ENCODE measurements at regions not wholly inside any gene's neighbourhood (a gene's known extent, or its start where the extent isn't known, plus 50 kb on each side); places are given as distances from the start of the nearest gene placed in this dataset.

DNA sequence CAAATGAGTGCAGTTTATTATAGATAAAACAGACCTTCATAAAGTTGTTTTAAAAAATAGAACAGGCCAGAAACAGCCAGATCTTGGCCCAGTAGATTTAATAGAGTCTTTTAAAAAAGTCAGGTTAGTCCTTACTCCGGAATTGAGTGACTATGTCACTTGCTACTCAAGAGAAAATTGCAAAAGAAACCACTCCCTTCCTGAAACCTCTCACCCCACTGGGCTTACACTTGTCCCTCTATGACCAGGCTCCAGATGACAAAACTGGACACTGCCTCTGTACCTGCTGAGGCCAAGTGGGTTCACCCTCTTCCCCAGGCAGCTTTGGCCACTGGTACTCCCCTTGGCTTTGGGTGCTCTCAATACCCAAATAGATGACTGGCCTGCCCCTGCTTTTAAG lies 357.2 kb upstream of the TRPC7 start:
- DNase-seq (ENCODE audit: low read depth, low spot score) = no peak
- in situ Hi-C loops (cut with HindIII; ENCODE audit: low pct_unique_long_range_greater_than_20kb, low sequenced_read_pairs) = no loop called here

DNA sequence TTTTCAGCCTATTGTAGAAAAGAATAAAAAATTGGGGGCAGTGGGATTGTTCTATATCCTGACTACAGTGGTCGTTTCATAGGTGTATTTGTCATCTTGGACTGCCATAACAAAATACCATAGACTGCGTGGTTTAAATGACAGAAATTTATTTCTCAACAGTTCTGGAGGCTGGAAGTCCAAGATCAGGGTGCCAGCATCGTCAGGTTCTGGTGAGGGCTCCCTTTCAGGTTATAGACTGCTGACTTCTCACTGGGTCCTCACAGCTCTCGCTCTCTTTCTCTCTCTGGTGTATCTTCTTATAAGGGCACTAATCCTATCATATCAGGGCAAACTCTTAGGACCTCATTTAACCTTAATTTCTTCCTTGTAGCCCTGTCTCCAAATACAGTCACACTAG lies 356.7 kb upstream of the TRPC7 start:
- in situ Hi-C loops (cut with HindIII; ENCODE audit: low pct_unique_long_range_greater_than_20kb, low sequenced_read_pairs) = no loop called here

DNA sequence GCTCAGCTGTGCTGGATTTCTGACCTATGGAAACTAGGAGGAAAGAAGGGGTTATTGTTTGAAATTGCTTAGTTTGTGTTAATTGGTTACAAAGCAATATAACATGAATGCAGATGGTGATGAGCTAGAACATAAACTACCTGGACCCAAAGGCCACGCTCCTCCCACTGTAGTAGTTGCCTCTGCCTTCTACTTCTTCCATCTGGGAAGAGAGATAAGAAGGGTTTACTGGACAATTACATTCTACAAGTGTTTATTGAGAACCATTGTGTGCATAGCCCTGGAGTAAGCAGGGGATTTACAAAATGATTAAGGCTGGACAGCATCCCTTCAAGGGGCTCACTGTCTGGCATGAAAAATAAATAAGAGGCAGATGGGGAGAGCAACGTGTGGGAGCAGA lies 355.3 kb upstream of the TRPC7 start:
- no peak for DNase-seq (ENCODE audit: low read depth, low spot score)
- in situ Hi-C loops (cut with HindIII; ENCODE audit: low pct_unique_long_range_greater_than_20kb, low sequenced_read_pairs) = no loop called here

More for the DNA sequence above, 356.7 kb upstream of the TRPC7 start:
- DNase-seq (ENCODE audit: low read depth, low spot score) = no peak

DNA sequence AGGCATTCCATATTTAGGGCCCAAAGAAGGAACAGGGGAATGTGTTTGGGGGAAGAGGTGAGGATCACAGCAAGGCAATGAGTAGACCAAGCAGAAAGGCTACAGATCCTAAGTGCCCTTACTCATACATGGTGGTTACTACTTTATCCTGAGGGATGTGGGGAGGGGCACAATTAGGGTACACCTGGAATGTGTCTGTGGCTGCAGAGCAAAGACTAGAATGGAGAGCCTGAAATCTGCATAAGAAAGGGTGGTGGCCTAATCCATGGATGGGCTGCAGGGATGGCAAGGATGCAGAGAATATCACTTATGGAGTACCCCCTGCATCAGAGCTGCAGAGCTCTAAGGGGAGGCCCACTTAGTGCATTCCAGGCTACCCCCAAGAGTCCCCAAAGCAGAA lies 352.6 kb upstream of the TRPC7 start:
- DNase-seq (ENCODE audit: low read depth, low spot score) = no peak
- in situ Hi-C loops (cut with HindIII; ENCODE audit: low pct_unique_long_range_greater_than_20kb, low sequenced_read_pairs) = no loop called here

DNA sequence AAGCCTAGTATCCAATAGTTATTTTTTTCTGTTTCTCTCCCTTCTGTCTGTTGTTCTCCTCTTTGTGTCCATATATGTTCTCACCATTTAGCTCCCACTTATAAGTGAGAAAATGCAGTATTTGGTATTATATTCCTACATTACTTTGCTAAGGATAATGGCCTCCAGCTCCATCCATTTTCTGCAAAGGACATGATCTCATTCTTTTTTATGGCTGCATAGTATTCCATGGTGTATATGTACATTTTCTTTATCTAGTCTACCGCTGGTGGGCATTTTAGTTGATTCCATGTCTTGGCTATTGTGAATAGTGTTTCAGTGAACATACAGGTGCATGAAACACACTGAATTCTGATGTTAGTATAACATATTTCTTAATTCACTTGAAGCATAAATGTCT lies 348.9 kb upstream of the TRPC7 start:
- in situ Hi-C loops (cut with HindIII; ENCODE audit: low pct_unique_long_range_greater_than_20kb, low sequenced_read_pairs) = no loop called here
- no peak for DNase-seq (ENCODE audit: low read depth, low spot score)

DNA sequence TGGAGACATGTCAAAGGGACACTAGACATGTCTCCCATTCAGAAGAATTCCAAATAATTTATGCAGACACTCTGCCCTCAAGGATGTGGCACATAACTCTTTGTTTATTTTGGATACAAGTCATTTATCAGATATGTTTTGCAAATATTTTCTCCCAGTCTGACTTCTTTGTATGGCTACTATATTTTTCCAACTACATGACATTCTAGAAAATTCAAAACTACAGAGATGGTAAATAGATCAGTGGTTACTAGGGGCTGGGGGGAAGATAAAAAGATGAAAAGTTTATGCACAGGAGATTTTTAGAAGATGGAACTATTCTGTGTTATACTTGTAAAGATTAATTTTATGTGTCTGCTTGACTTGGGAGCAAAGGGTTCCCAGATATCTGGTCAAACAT lies 347.3 kb upstream of the TRPC7 start:
- in situ Hi-C loops (cut with HindIII; ENCODE audit: low pct_unique_long_range_greater_than_20kb, low sequenced_read_pairs) = no loop called here
- no peak for DNase-seq (ENCODE audit: low read depth, low spot score)

DNA sequence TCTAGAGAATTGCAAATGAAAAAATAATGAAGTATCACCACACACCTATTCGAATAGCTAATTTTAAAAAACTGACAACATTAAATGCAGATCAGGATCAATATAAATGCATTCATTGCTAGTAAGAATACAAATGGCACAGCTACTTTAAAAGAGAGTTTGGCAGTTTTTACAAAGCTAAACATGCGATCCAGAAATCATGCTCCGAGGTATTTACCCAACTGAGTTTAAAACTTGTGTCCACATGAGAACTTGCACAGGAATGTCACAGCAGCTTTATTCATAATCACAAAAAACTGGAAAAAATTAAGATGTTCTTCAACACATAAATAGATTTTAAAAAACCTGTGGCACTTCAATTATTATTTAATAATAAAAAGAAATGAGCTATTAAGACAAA lies 345.5 kb upstream of the TRPC7 start:
- in situ Hi-C loops (cut with HindIII; ENCODE audit: low pct_unique_long_range_greater_than_20kb, low sequenced_read_pairs) = no loop called here
- no peak for DNase-seq (ENCODE audit: low read depth, low spot score)

DNA sequence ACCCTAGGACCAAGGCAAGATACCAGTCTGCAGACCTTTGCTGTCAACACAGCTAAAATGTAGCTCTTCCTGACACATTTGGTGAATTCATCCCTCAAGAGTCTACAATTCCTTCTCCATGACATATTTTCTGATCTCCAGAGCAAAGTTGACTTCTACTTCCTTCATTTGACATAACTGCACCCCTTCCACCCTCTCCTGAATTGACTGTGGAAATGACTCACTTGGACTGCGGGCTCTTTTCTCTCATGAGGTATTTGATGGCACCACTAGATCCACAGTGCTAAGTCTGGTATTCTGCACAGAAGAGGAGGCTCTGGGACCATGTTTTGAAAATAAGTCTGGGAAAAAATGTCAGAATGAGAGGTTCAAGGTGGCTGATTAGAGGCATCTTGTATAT lies 338.4 kb upstream of the TRPC7 start:
- no peak for DNase-seq (ENCODE audit: low read depth, low spot score)
- in situ Hi-C loops (cut with HindIII; ENCODE audit: low pct_unique_long_range_greater_than_20kb, low sequenced_read_pairs) = no loop called here

DNA sequence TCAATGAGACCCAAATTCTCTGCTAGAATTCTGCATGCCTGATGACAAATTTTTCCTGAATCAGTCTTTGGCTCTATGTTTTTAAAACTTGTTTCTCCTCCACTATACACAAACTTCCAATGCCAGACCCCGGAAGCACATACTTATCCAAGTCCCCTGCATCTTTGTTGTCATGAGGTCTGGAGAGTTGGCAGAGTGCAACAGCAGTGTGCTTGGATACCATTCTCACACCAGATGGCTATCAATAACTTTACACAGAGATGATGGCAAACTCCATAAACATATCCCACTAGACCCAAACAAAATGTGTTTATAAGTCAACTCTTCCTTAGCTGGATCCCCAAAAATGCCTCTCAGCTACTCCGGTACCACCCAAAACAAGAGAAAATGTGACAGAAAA lies 337.7 kb upstream of the TRPC7 start:
- DNase-seq (ENCODE audit: low read depth, low spot score) = no peak
- in situ Hi-C loops (cut with HindIII; ENCODE audit: low pct_unique_long_range_greater_than_20kb, low sequenced_read_pairs) = no loop called here

DNA sequence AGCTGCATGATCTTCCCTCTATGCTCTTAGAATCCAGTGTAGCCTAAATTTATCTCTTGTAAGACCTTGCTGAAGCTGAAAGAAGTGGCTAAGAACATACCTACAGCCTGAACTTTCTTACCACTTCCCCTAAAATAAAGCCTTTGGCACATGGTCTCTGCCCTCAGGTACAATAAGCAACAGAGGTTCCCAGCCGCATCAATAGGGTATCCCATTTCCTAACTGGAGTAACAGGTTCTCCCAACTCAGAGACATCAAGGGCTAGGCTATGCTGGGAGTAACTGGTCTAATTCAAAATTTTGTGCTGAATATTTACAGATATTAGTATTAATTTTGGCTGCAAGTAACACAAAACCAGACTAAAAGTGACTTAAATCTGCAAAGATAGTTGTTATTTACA lies 335.8 kb upstream of the TRPC7 start:
- in situ Hi-C loops (cut with HindIII; ENCODE audit: low pct_unique_long_range_greater_than_20kb, low sequenced_read_pairs) = no loop called here
- DNase-seq (ENCODE audit: low read depth, low spot score) = no peak

DNA sequence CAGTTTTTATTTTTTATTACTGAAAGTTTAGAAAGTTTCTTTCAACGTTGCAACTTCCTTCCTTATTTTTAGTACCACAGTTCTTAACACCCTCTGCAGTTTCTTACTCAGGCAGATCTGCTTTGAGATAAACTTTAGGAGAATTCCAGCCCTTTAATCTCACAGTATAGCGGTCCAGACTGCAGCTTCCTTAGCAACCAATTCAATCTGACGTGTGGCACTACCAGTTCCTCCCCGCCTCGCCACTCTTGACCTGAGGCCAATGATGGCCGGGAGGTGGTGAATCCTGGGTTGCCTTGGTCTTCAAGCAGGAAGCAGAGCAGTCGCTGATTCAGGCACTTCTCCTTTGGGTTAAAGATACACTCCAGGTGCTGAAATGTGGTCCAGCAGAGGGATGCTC lies 334.3 kb upstream of the TRPC7 start:
- no peak for DNase-seq (ENCODE audit: low read depth, low spot score)
- in situ Hi-C loops (cut with HindIII; ENCODE audit: low pct_unique_long_range_greater_than_20kb, low sequenced_read_pairs) = no loop called here

DNA sequence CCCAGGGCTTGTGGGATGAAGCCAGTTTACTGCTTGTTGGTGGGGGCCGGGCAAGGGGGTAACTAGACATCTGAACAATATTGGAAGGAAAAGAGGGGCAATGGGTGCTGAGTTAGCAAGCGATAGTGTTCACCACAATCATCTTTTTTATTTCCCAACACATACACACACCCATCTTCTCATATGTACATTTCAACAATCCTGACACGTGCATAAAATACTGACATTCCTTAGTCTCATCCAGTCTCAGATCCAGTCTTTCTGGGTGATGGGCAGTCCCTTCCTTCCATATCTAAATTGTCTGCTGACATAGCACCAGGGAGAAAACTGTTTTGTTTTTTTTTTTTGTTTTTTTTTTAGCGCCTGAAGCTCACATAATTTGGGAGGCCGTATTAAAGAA lies 333.6 kb upstream of the TRPC7 start:
- no peak for DNase-seq (ENCODE audit: low read depth, low spot score)
- in situ Hi-C loops (cut with HindIII; ENCODE audit: low pct_unique_long_range_greater_than_20kb, low sequenced_read_pairs) = no loop called here

DNA sequence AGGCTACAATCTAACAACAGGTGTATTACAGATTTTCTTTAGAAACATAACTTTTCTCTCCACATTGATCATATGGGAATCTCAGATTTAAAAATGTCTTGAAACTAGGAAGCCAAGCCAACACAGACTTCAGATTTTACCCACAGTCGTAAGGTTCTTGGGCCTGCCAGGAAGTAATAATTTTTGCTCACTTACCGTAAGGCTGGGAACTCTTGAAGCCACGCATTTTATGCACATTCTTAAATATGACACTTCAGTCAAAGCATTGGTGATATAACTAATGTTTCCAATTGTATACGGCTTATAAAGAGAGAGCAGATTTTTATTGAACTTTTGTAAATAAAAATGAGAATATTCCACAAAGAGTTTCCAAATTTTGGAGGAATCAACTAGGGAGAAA lies 328.9 kb upstream of the TRPC7 start:
- in situ Hi-C loops (cut with HindIII; ENCODE audit: low pct_unique_long_range_greater_than_20kb, low sequenced_read_pairs) = no loop called here
- no peak for DNase-seq (ENCODE audit: low read depth, low spot score)

DNA sequence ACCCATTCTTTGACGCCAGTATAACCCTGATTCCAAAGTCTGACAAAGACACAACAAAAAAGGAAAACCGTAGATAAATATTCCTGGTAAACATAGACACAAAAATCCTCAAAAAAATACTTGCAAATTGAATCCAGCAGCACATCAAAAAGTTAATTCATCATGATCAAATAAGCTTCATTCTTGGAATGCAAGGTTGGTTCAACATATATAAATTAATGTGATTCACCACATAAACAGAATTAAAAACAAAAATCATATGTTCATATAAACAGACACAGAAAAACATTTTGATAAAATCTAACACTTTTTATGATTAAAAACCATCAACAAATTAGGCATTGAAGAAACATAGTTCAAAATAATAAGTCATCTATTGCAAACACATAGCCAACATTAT lies 324.2 kb upstream of the TRPC7 start:
- no peak for DNase-seq (ENCODE audit: low read depth, low spot score)
- in situ Hi-C loops (cut with HindIII; ENCODE audit: low pct_unique_long_range_greater_than_20kb, low sequenced_read_pairs) = no loop called here

DNA sequence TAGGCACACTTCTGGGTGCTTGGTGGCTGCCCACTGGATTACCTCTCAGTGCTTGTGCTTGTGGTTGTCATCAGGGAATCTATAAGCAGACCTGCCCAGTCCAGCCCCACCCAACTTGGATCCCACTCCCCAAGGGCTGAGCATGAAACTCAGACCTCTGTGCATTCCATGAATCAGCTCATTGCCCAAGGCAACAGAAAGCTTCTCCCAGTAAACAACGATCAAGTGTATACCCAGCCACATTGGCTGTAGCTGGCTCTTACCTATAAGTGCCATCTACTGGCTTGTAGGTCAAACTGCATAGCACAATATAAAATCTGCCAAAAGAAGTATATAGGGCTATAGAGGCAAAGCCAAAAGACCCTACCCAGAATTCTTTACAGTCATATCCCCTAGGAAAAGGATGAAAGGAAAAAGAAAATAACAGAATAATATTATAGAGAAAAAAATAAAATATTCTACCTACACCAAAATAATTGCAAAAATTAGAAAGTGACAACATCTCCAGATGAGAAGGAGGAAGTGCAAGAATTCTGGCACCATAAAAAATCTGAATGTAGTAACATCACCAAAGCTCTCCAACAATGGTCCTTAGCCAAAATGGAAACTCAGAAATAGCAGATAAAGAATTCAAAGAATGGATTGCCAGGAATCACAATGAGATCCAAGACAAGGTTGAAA lies 321.0 kb upstream of the TRPC7 start:
- peak; percentile 76 for DNase-seq (ENCODE audit: low read depth, low spot score)
- in situ Hi-C loops (cut with HindIII; ENCODE audit: low pct_unique_long_range_greater_than_20kb, low sequenced_read_pairs) = no loop called here

DNA sequence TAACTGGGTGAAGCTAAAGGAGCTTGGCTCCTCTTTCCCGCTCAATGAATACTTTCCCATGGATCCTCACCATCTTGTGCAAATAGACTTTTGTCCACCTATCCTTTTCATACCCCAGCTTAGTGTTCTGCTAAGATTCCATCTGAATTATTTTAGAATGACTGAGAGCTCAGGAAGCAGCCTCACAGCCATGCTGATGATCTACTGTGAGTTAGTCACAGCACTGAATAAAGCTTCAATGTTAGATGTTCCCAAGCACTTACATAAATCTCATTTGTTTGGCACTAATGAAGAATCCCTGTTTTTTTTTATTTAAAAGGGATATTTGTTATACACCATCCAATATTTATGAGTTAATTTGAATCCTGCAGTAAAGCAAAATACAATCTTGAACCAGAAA lies 317.6 kb upstream of the TRPC7 start:
- DNase-seq (ENCODE audit: low read depth, low spot score) = no peak
- in situ Hi-C loops (cut with HindIII; ENCODE audit: low pct_unique_long_range_greater_than_20kb, low sequenced_read_pairs) = no loop called here

DNA sequence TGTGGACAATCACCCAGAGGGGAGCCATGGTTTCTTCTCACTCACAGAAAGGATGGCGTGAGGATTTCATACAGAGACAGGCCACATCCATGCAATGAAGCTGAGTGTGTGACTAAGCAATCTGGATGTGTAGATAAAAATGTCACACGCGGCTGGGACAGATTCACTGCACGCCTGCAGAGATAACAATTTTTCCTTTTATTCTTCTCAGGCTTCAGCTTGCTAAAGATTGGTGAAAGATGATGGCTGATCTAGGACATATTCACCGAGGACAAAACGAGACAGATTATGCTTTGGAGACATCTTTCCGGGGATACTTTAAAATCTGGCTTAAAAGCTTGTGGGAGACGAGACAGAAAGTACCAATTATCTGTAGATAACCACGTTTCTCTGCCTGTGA lies 313.9 kb upstream of the TRPC7 start:
- no peak for DNase-seq (ENCODE audit: low read depth, low spot score)
- in situ Hi-C loops (cut with HindIII; ENCODE audit: low pct_unique_long_range_greater_than_20kb, low sequenced_read_pairs) = no loop called here

DNA sequence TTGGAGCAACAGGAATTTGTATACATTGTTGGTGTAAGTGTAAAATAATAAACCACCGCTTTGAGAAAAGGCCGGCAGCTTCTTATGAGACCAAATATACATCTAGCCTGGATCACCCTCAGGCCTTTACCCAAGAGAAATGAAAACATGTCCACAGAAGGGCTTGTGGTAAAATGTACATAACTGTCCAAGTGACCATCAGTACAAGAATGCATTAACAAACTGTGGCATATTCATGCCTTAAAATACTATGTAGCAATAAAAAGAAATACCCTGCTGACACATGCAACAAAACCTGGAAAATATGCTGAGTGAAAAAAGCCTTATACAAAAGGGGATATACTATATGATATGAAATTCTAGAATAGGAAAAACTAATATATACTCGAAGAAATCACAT lies 311.9 kb upstream of the TRPC7 start:
- in situ Hi-C loops (cut with HindIII; ENCODE audit: low pct_unique_long_range_greater_than_20kb, low sequenced_read_pairs) = no loop called here

DNA sequence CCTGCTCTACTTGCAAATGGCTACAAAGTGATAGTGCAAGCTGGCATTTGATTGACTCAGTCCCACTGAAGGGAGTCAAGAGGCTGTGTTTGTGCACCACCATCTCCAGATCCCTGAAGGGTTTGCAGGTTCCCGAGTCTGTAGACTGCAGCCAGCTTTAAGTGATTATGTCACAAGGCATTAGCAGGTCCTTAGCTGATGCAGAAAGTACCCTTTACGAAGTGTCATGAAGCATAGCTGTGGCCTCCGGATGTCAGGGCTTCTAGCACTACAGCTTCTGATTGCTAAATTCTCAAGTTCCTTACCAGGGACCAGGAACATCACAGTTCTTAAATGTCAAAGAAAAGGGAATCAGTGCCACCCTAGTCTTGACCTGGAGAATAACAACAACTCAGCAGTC lies 311.3 kb upstream of the TRPC7 start:
- no peak for DNase-seq (ENCODE audit: low read depth, low spot score)
- in situ Hi-C loops (cut with HindIII; ENCODE audit: low pct_unique_long_range_greater_than_20kb, low sequenced_read_pairs) = no loop called here

More for the DNA sequence above, 311.9 kb upstream of the TRPC7 start:
- no peak for DNase-seq (ENCODE audit: low read depth, low spot score)

DNA sequence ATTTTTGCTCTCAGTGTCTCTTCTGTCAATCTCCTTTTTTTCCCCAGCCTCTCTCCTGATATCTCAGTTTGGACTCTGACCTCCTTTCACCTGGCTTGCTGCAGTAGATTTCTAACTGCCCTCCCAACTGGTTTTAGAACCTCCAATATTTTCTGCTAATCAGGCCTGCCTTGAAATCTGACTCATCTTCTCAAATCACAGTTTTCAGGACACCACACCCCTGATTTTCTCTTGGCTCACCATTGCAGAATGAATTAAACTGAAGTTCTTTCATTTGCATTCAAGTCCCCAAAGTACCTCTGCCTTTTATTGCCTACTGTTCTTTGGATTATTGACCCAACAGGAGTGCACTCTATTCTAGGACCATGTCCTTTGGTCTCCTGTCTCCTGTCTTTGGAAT lies 310.4 kb upstream of the TRPC7 start:
- no peak for DNase-seq (ENCODE audit: low read depth, low spot score)
- in situ Hi-C loops (cut with HindIII; ENCODE audit: low pct_unique_long_range_greater_than_20kb, low sequenced_read_pairs) = no loop called here
